ENCODE measurements at regions not wholly inside any gene's neighbourhood (a gene's known extent, or its start where the extent isn't known, plus 50 kb on each side); places are given as distances from the start of the nearest gene placed in this dataset.
A peak's percentile ranks its signal among the peaks of the same experiment; 100 is the strongest.

- DNase-seq = no peak
These were observed 81.0 kb downstream of the QPCT start for GRCh38 chr2:37425408-37425807.

- no peak for DNase-seq
These were observed 82.8 kb downstream of the QPCT start for GRCh38 chr2:37427241-37427640.

GRCh38 chr2:37436323-37436722 lies 91.9 kb downstream of the QPCT start:
- DNase-seq = no peak

- DNase-seq = no peak
These were observed 94.8 kb downstream of the QPCT start for GRCh38 chr2:37439131-37439642.

- no peak for DNase-seq
These were observed 96.6 kb downstream of the QPCT start for GRCh38 chr2:37441055-37441454.

- DNase-seq = no peak
These were observed 98.7 kb downstream of the QPCT start for GRCh38 chr2:37443082-37443481.

- DNase-seq = no peak
These were observed 103.0 kb downstream of the QPCT start for GRCh38 chr2:37447446-37447845.

GRCh38 chr2:37448342-37449120 lies 104.1 kb downstream of the QPCT start:
- DNase-seq = no peak

GRCh38 chr2:37449761-37450296 lies 105.4 kb downstream of the QPCT start:
- DNase-seq = no peak

GRCh38 chr2:37453027-37453426 lies 108.6 kb downstream of the QPCT start:
- no peak for DNase-seq

GRCh38 chr2:37454851-37455762 lies 110.7 kb downstream of the QPCT start:
- DNase-seq = no peak

- DNase-seq = no peak
These were observed 112.0 kb downstream of the QPCT start for GRCh38 chr2:37456479-37456878.

GRCh38 chr2:37457401-37457901 lies 113.0 kb downstream of the QPCT start:
- DNase-seq = peak; percentile 9

- DNase-seq = no peak
These were observed 113.7 kb downstream of the QPCT start for GRCh38 chr2:37458133-37458532.

GRCh38 chr2:37459095-37459981 lies 114.9 kb downstream of the QPCT start:
- DNase-seq = no peak

- DNase-seq = no peak
These were observed 116.4 kb downstream of the QPCT start for GRCh38 chr2:37460896-37461229.

- DNase-seq = no peak
These were observed 119.6 kb downstream of the QPCT start for GRCh38 chr2:37464067-37464466.

GRCh38 chr2:37466533-37467222 lies 122.2 kb downstream of the QPCT start:
- no peak for DNase-seq

- no peak for DNase-seq
These were observed 123.7 kb downstream of the QPCT start for GRCh38 chr2:37468170-37468569.

- no peak for DNase-seq
These were observed 124.7 kb downstream of the QPCT start for GRCh38 chr2:37469126-37469525.

GRCh38 chr2:37471104-37471503 lies 126.7 kb downstream of the QPCT start:
- DNase-seq = no peak

- DNase-seq = peak; percentile 52
These were observed 127.6 kb downstream of the QPCT start for GRCh38 chr2:37471994-37472393.

Measured in inflammatory macrophage treated with lipopolysaccharide for 4 hours (primary cell).